Bone marrow (tissue), 2 donors: ENCODE measurements at regions not wholly inside any gene's neighbourhood (a gene's known extent, or its start where the extent isn't known, plus 50 kb on each side); places are given as distances from the start of the nearest gene placed in this dataset.
"Not testable (repeated sequence)": the region's sequence is repeated elsewhere in the genome, so short reads cannot be mapped to it uniquely, and the experiment has no call there.

Experiments
- DNase-seq, 2 donors: peaks; one replicate each; lab custom pipeline; 2025; lab: John Stamatoyannopoulos, UW

DNA sequence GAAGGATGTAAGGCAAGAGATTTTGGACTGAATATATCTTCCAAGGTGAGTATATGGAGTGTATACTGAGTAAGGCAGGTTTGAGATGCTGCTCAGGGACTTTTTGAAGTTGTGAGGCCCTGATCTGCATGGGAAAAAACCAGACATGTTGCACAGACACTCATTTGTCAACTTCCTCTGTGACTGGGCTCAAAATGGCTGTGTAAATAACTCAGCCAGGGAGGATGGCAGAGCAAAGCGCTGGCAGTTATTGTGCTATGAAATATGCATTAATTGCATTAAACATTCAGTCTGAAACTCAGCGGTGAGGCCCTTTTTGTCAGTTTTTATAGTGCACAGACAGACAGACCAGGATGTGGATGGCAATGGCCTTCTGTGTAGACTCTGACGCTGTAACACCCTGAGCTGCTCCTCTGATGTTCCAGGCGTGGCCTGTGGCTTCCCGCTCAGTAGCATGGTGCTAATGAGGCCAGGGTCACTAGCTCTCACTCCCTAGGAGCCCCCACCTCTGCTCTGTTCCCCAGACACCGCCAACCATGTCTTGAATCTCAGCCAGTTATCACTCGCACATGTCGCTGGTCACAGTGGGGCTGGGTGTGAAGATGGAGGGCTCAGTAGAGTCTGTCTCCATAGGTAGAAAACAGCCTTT, 307.0 kb upstream of the PROX1 start:
- DNase-seq = no peak

DNA sequence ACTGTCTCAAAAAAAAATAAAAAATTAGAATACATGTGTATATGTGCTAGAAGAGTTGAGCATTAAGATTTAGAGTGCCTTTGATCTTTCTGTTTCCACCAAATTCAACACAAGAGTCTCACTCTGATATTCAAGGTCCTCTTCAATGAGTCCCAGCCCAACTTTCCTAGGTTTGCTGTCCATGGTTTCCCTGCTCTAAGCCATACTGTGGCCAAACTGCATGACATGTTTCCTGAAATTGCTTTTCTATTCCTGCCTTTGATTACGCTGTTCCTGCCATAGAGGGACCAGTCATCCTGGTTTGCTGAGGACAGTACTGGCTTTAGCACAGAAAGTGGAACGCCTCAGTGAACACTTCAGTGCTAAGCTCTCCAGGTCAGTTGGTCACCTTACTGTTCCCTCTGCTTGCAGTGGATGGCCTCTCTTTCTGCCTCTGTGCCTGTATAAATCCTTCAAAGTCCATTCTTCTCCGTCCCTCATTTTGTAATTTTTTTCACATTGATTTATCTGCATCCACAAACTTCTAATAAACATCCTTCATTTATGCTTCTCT, 305.9 kb upstream of the PROX1 start:
- no peak for DNase-seq

DNA sequence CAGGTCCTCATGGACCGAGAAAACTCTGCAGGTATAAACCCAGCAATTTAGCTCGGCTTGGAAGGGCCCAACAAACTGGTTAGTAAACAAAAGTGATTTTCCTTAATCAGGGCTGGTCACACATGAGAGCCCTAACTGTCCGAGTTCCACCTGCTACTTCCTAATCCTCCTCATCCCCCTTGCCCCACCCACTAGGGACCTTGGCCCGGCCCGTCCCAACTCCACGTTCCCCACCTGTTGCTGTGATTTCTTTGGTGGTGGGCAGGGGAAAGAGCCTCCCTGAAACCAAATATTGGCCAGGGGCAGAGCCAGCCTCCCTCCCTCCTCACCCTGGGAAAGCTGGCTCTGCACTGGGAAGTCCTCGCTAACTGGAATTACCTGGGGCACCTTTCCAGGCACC, 304.2 kb upstream of the PROX1 start:
- DNase-seq = no peak

DNA sequence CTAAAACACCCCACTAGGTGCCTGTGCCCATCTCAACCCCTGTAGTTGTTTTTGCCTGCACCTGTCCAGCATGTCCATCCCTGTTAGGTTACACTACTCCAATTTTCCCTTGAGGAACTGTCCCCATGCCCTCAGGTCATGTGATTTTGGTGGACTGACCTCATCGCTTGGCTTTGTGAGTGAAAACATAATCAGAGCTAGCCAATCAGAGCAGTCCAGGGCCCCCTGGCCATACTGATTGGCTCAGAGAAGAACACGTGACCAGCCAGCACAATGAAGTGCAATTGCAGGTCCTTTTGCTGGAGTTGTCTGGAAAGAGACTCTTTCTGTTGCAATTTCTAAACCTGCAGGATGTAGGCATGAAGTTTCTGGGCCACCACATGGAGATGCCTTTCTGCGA, 303.3 kb upstream of the PROX1 start:
- DNase-seq = no peak

DNA sequence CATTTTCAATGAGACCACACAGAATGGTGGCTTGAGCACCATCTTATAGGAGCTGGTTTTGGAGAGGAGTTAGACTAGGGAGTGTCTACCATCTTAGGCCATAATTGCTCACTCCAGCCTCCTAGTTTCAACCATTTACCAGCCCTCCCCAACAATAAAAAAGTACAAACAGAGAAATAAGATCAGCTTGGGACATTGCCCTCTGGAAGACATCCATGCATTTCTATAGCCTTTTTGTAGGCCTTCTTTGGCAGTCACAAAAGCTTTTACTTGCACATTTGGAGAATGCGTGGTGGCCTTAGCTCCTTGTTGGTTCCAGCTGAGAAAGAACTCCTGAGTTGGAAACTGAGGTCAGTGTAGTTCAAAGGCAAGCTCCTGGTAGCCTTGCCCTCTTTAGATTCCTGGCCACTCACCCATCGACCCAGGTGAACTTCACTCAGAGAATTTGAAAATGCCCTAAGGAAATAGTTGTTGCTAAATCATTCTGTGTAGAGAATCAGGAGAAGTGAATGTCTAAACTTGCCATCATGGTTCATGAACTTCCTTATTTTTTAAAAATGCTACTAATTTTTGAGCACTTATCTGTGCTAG, 301.7 kb upstream of the PROX1 start:
- DNase-seq = no peak

DNA sequence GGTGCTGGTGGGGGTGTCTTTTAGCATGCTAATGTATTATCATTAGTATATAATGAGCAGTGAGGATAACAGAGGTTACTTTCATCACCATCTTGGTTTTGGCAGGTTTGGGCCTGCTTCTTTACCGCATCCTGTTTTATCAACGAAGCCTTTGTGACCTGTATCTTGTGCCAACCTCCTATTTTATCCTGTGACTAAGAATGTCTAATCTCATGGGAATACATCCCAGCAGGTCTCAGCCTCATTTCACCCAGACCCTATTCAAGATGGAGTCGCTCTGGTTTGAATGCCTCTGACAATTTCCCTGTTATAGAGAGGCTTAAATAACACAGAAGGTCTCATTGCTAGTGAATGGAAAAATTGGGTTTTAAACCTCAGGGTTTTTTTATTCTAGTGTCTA, 300.8 kb upstream of the PROX1 start:
- DNase-seq = no peak

DNA sequence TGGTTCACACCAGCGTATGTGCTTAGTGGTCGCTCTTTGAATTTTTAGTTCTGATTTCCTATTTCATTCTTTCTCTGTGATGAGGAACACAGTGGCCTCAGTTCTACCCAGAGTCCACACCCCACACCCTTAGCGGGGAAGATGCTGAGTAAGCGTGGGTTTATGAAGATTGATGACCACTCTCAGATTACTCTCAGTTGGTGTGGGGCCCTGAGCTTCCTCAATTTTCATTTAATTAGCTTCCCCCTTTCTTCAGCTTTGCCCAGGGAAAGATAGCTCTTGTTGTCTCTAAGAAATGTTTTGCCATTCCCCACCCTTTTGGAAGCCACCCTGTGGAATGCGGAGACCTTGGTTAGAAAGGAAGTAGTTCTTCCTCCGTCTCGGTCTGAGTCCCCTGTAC, 299.9 kb upstream of the PROX1 start:
- no peak for DNase-seq

DNA sequence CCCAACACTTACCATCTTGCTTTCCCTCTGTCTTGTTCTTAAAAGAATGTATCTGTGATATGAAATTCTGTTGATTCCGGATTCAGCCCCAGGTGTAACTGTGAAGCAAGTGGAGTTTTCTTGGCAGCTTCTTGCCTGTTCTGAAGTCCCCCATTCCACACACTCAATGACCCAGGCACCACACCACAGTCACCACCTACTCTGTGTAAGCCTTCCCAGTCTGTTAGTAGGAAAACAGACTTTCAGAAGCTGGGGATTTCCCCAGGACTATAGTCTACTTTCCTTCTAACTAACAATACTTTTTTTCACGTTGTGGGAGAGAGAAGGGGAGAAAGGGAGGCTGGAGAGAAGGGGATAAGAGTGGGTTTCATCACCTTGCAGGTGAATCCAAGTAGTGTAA, 299.1 kb upstream of the PROX1 start:
- no peak for DNase-seq

DNA sequence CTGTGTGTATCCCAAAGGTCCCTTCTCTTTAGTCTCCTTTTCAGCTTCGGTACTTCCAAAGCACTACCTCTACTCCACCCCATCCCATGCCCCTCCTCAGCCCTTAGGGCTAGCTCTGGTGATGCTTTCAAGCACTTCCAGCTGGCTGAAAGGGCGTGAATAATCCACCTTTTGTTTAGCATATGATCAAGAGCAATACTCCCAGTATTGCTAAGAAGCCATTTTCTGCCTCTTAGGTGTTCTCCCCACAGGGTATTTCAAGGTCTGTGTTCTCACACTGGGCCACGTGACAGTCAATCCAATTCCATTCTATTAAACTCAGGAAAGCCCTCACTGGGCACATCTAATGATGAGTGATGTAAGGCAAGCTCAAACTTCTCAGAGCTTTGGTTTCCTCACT, 298.5 kb upstream of the PROX1 start:
- DNase-seq = no peak

DNA sequence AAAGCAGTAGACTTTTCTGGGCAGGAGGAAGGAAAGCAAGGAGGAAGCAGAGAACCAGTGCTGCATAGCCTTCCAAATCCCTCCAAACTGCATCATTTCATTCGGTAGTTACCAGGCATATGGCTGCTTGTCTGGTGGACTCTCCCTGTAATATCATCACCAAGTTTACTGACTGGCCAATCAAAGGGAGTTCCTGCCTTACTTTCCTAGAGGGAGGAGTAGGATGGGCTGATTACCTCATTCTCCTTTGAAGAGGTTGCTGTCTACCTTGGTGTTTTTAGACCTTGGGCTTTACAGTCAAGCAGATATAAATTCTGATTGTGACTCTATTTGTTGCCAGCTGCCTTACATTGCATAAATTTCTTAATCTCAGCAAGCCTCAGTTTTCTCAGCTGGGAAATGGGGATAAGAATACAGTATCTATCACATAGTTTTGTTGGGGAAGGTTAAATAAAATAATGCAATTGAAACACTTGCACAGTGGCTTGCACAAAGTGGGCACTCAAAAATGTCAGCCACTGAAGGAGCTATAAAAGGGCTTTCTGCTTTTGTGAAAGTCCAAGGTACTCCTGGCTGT, 297.3 kb upstream of the PROX1 start:
- DNase-seq = no peak

DNA sequence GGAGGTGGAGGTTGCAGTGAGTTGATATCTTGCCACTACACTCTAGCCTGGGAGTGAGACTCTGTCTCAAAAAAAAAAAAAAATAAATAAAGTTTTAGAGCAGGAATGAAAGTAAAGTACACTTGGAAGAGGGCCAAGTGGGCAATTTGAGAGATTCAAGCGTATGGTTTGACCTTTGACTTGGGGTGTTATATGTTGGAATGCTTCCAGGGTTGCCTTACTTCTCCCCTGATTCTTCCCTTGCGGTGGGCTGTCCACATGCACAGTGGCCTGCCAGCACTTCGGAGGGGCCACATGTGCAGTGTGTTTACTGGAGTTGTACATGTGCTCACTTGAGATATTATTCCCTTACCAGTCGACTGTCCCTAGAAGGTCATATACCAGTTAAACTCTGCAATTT, 295.5 kb upstream of the PROX1 start:
- DNase-seq = no peak

DNA sequence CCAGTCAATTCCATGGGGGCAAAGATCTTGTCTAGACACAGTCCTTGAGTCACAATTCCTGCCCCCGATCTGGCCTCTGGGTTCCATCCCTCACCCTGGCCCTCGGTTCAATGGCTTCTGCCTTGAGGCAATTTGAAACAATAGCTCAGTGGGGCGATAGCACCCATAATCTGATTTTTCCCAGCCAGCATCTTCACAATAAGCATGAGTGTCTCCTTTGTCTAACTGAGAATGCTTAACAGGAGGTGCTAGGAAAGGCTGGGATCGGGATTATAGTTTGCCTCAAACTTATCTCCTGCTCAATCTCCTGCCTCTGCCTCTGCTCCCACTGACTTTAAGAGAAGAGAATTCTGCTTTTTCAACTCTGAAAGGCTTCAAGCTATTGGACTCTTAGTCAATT, 293.9 kb upstream of the PROX1 start:
- no peak for DNase-seq

DNA sequence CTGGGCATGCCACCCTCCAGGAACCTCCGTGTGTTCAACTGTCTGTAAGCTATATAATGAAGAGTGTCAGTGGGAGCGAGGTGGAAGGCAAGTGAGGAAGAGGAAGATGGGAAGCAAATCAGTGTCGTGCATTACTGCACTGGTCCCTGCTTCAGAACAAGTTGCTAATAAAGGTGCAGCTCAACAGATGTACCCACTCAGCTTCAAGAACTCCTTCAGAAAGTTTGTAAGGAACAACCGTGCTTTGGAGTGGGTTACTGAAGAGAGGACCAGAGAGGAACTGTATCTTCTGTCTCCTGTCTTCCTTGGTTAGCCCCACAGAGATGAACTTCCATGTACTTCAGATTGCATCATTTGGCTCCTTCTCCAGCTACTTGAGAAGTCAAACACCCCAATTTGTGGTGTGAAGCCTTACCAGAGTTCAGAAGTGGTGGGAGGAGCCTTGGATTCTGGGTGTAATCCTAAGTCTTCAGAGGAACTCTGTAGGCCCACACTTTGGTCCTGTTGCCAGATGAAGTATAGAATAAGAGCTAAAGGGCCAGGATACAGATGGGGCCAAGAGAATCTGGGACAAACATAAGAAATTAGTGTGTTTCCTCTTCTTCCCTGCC, 290.5 kb upstream of the PROX1 start:
- no peak for DNase-seq

DNA sequence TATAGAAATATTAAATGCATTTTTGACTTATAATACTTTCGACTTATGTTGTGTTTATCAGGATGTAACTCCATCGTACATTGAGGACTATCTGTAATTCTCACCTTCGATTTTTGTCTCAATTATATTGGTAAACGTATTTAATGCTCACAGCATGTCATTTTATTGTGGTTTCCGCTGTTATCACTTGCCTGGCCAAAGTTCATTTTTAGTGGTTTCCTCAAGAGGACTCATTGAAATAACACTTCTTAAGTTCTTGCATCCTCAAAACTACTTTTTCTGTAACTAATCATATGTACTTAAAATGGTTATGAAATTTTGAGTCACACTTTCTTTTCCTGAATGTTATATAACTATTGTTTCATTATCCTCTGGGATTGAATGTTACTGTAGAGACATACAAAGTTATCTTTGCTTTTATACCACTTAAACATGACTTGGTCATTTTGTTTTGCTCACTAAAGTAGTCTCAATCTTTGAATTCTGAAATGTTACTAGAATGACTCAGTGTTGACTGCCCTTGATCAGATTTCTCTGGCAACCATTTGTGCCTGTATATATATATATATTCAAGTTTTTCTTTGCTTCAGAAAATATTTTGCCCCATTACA, 289.6 kb upstream of the PROX1 start:
- DNase-seq = no peak

DNA sequence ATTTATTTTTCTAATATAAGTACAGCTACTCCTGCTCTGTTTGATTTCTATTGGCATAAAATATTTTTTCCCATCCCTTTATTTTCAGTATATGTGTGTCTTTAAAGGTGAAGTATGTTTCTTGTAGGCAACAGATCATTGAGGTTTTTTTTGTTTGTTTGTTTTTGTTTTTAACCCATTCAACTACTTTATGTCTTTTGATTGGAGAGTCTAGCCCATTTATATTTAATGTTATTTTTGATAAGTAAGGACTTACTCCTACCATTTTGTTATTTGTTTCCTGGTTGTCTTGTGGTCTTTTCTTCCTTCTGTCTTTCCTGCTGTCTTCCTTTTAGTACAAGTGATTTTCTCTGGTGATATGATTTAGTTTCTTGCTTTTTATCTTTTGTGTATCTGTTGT, 285.1 kb upstream of the PROX1 start:
- DNase-seq = no peak

DNA sequence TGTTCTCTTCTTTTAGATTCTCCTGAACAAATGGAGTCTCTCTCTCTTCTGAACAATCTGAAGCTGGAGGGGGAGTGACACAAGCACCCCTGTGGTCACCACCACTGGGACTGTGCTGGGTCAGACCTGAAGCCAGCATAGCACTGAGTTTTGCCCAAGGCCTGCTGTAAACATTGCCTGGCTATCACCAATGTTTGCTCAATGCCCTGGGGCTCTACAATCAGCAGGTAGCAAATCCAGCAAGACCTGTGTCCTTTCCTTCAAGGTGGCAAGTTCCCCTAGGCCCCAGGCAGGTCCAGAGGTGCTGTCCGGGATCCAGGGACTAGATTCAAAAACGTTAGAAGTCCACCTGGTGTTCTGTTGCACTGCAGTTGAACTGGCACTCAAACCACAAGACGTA, 282.8 kb upstream of the PROX1 start:
- DNase-seq = no peak

DNA sequence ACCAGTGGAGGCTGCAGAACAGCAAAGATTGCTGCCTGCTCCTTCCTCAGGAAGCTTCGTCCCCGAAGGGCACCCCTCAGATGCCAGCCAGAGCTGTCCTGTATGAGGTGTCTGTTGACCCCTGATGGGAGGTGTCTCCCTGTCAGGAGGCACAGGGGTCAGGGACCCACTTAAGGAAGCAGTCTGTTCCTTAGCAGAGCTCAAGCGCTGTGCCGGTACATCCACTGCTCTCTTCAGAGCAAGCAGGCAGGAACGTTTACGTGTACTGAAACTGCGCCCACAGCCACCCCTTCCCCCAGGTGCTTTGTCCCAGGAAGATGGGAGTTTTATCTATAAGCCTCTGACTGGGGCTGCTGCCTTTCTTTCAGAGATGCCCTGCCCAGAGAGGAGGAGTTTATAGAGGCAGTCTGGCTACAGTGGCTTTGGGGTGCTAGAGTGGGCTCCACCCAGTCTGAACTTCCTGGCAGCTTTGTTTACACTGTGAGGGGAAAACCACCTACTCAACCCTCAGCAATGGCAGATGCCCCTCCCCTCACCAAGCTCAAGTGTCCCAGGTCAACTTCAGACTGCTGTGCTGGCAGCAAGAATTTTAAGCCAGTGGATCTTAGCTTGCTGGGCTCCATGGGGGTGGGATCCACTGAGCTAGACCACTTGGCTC, 275.8 kb upstream of the PROX1 start:
- DNase-seq = not testable (repeated sequence)

DNA sequence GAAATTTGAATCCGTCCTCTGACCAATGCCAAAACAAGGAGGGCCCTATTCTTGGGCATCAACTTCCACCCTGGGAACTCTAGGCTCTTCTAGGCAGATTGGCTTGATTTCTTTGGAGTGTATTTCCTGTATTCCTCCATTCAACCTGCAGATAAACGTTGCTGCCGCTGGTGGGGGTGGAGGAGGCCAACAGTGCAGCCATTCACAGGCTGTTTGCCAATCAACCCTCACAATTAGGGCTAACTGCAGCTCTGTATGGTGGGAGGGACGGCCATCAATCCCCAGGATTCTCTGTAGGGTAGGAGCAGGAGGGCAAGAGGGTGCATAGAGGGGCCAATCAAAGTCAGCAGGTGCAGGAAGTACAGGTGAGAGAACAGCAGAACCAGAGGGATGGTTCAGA, 273.1 kb upstream of the PROX1 start:
- DNase-seq = no peak

DNA sequence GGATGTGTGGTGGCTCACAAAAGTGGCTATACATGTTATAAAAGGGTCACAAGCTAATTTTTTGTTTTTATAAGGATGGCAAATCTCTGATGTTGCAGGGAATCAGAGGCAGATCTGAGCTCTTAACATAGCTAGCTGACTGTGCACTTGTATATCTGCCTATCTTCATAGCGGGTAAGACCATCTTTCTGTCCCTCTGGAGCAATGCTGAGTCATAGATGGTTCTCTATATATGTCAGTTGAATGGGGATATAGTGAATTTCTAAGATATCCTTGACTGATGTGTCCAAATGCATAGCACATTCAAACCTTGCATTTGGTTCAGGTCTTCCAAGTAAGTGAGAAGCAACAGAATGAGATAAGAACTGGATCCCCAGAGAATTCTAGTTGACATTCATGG, 272.6 kb upstream of the PROX1 start:
- no peak for DNase-seq

DNA sequence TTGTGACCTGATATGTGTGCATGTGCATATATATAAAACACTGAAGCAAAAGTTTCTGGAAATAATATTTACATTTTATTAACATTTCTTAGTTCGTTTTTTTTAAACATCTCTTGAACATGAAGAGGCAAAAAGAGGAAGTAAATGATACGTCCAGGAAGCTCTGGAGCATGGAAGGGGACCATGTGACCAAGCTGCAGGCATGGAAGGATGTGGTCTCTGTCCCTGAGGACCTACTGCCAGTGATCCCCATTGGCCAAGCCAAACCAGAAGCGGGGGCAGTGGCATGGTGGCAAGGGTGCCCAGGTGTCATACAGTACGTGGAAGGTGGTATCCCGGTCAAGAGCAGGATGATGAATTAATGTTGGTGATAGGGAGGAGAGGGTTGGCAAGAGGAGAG, 268.3 kb upstream of the PROX1 start:
- peak in 1 of 2 donors; percentile 3 for DNase-seq

DNA sequence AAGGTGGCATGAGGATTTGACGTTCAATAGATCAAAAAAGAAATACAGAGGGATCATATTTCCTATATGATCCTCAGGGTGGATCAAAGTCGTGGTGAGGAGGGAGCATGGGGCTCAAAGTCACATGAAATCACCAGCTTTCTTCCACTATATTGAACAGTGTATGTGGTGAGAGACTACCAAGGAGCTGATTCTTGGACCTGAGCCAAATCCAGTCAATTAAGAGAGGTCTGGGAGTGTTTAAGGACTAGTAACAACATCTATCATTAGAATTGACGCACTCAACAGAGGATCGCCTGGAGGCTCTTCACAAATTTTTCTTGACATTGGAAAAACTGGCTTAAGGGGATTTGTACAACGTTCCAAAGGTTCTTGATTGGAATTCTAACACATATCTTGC, 267.7 kb upstream of the PROX1 start:
- DNase-seq = no peak

DNA sequence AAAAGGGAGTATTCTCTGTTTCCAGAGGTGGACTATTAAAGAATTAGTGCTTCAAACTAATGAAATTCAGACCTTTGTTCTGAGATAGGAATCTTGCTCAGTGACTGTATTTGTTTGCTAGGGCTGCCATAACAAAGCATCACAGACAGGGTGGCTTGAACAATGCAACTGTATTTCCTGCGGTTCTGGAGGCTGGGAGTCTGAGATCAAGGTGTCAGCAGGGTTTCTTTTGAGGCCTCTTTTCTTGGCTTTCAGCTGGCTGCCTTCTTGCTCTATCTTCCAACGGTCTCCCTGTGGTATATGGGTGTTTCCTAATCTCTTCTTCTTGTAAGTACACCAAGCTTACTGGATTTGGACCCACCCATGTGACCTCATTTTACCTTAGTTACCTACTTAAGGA, 264.6 kb upstream of the PROX1 start:
- DNase-seq = no peak
